ENCODE measurements at regions not wholly inside any gene's neighbourhood (a gene's known extent, or its start where the extent isn't known, plus 50 kb on each side); places are given as distances from the start of the nearest gene placed in this dataset.

DNA sequence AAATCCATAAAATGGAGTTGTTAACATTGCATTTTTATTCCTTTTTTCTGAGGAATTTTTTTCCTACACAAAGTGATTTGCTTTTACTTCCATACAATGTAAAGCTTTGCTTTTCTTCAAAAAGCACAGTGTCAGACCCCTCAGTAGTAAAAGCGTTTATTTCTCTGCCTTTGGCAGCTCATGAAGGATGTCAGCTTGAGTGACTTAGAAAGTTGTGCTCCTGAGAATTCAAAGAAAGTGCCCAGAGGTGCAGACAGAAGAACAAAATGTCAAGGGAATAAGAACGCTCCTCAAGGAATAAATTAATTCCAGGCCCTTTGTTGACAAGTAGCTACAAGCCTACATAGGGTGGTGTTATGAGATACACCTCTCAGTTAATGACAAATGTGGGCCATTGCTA, 369.3 kb upstream of the ADARB2 start:
- in situ Hi-C loops (cut with MboI; ENCODE audit: low sequenced_read_pairs), result no loop called here

More for the DNA sequence above, 369.3 kb upstream of the ADARB2 start:
- Histone ChIP-seq H4K8ac (ENCODE audit: low read depth in 2 of 2, low read length in 2 of 2) (no peak overlapping the region), H3K4me1 (ENCODE audit: control insufficient read depth, insufficient read depth, low read length) (no peaks in the 10 kb centered on the region), H2BK5ac (ENCODE audit: low read depth, low read length, poor library complexity, severe bottlenecking) (no peak overlapping the region), H3K4ac (ENCODE audit: low read depth, low read length) (no peak overlapping the region), H4K91ac (ENCODE audit: insufficient read depth, low read depth, low read length) (no peak overlapping the region), H3K9me1 (ENCODE audit: insufficient read depth, low read length) (no peaks in the 10 kb centered on the region), H3K14ac (replicated peaks; ENCODE audit: low read depth, low read length) (no peak overlapping the region), H2AFZ (replicated peaks; ENCODE audit: low read length, poor library complexity) (no peak overlapping the region), H3K79me1 (ENCODE audit: low read depth in 1 of 2, low read length in 2 of 2) (no peaks in the 10 kb centered on the region), H2BK15ac (ENCODE audit: low read depth, low read length) (no peak overlapping the region), H3K36me3 (ENCODE audit: control insufficient read depth, insufficient read depth, low read length) (no peaks in the 10 kb centered on the region), H3K56ac (ENCODE audit: extremely low read depth, insufficient read depth, low read length) (no peak overlapping the region), H2BK120ac (ENCODE audit: low read depth, low read length) (no peak overlapping the region), H3K27ac (ENCODE audit: insufficient read depth, low read length) (no peak overlapping the region), H2AK9ac (replicated peaks; ENCODE audit: low read depth, low read length, poor library complexity) (no peak overlapping the region), H3K4me3 (ENCODE audit: insufficient read depth, low read depth, low read length) (no peak overlapping the region), H3K4me2 (ENCODE audit: low read depth, low read length) (no peak overlapping the region), H4K5ac (ENCODE audit: low read depth, low read length) (no peak overlapping the region), H3K18ac (ENCODE audit: low read depth, low read length) (no peak overlapping the region), H3K27me3 (ENCODE audit: control insufficient read depth, insufficient read depth, low read length) (no peaks in the 10 kb centered on the region), H3K9ac (ENCODE audit: low read depth, low read length) (no peak overlapping the region), H3K23ac (ENCODE audit: low read depth, low read length) (no peak overlapping the region), H2BK20ac (ENCODE audit: low read depth, low read length) (no peak overlapping the region), H2AK5ac (ENCODE audit: low read depth, low read length) (no peak overlapping the region), H4K20me1 (ENCODE audit: insufficient read depth, low read length) (no peaks in the 10 kb centered on the region), H3K9me3 (ENCODE audit: control insufficient read depth, insufficient read depth, low read length) (peaks cover 20% of the 10 kb centered on the region)
- ChIA-PET POLR2A (ENCODE audit: unreplicated experiment) (no interaction called here), CTCF (no interaction called here)
- WGBS, 2 experiments (ENCODE audit: extremely low coverage in 2 of 2, insufficient read length in 1 of 2), result no CpG with 5 or more reads among the region's 2 CpGs
- dilution Hi-C loops (cut with HindIII; ENCODE audit: low sequenced_read_pairs, unreplicated experiment), result no loop called here
- ATAC-seq (ENCODE audit: low read depth) (no peak), DNase-seq (no peak)
- intact Hi-C loops (cut with micrococcal nuclease), result no loop called here
- TF ChIP-seq, protein P1, sequence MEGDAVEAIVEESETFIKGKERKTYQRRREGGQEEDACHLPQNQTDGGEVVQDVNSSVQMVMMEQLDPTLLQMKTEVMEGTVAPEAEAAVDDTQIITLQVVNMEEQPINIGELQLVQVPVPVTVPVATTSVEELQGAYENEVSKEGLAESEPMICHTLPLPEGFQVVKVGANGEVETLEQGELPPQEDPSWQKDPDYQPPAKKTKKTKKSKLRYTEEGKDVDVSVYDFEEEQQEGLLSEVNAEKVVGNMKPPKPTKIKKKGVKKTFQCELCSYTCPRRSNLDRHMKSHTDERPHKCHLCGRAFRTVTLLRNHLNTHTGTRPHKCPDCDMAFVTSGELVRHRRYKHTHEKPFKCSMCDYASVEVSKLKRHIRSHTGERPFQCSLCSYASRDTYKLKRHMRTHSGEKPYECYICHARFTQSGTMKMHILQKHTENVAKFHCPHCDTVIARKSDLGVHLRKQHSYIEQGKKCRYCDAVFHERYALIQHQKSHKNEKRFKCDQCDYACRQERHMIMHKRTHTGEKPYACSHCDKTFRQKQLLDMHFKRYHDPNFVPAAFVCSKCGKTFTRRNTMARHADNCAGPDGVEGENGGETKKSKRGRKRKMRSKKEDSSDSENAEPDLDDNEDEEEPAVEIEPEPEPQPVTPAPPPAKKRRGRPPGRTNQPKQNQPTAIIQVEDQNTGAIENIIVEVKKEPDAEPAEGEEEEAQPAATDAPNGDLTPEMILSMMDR (conservative IDR thresholded peaks at IDR 0.05; ENCODE audit: low read depth, low read length), result no peak
- no peak for TF ChIP-seq FOS (IDR thresholded peaks at IDR 0.05; ENCODE audit: low read depth, low read length)
- TF ChIP-seq CHD1 (IDR thresholded peaks at IDR 0.05; ENCODE audit: low read depth, low read length), result no peak
- no peak for TF ChIP-seq SMC3 (IDR thresholded peaks at IDR 0.05; ENCODE audit: low read depth, low read length)
- no peak for TF ChIP-seq BHLHE40 (IDR thresholded peaks at IDR 0.05; ENCODE audit: low read depth, low read length)
- no peak for TF ChIP-seq CEBPB (IDR thresholded peaks at IDR 0.05; ENCODE audit: low read depth, low read length)
- no peak for TF ChIP-seq POLR2A (IDR thresholded peaks at IDR 0.05; ENCODE audit: low read depth, low read length)
- no peak for TF ChIP-seq RAD21 (IDR thresholded peaks at IDR 0.05; ENCODE audit: low read length)
- no peak for TF ChIP-seq MAZ (IDR thresholded peaks at IDR 0.05; ENCODE audit: borderline replicate concordance, low read depth, low read length)
- TF ChIP-seq RFX5 (IDR thresholded peaks at IDR 0.05; ENCODE audit: low read depth, low read length), result no peak
- TF ChIP-seq, protein P2, sequence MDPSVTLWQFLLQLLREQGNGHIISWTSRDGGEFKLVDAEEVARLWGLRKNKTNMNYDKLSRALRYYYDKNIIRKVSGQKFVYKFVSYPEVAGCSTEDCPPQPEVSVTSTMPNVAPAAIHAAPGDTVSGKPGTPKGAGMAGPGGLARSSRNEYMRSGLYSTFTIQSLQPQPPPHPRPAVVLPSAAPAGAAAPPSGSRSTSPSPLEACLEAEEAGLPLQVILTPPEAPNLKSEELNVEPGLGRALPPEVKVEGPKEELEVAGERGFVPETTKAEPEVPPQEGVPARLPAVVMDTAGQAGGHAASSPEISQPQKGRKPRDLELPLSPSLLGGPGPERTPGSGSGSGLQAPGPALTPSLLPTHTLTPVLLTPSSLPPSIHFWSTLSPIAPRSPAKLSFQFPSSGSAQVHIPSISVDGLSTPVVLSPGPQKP (IDR thresholded peaks at IDR 0.05; ENCODE audit: borderline replicate concordance, low read depth, low read length), result no peak
- TF ChIP-seq MAFK (IDR thresholded peaks at IDR 0.05; ENCODE audit: low read depth, low read length), result no peak
- no peak for TF ChIP-seq RCOR1 (IDR thresholded peaks at IDR 0.05; ENCODE audit: insufficient replicate concordance, low read length)
- no peak for TF ChIP-seq MXI1 (IDR thresholded peaks at IDR 0.05; ENCODE audit: borderline replicate concordance, low read depth, low read length)
- no peak for TF ChIP-seq NFE2L2 (IDR thresholded peaks at IDR 0.05; ENCODE audit: low read depth, low read length)
- TF ChIP-seq, protein P3, sequence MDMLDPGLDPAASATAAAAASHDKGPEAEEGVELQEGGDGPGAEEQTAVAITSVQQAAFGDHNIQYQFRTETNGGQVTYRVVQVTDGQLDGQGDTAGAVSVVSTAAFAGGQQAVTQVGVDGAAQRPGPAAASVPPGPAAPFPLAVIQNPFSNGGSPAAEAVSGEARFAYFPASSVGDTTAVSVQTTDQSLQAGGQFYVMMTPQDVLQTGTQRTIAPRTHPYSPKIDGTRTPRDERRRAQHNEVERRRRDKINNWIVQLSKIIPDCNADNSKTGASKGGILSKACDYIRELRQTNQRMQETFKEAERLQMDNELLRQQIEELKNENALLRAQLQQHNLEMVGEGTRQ (IDR thresholded peaks at IDR 0.05; ENCODE audit: low read depth, low read length), result no peak
- BruUV-seq (replicated peaks), result no TSS peak
